KMS-11 (cell line): ENCODE measurements at regions not wholly inside any gene's neighbourhood (a gene's known extent, or its start where the extent isn't known, plus 50 kb on each side); places are given as distances from the start of the nearest gene placed in this dataset.

Experiments
- H2AFZ ChIP-seq: fragments of 200-600 bp; sonication (generic); 2 replicates; pipeline ENCODE4 v1.6.1; 2016; ENCODE audit warnings: antibody characterized with exemption, mixed run types, low read depth
- H3K27ac ChIP-seq: fragments of 200-600 bp; sonication (generic); 2 replicates; pipeline ENCODE4 v1.6.1; 2016; ENCODE audit warnings: mild to moderate bottlenecking, mixed run types
- H3K27me3 ChIP-seq: fragments of 200-600 bp; sonication (generic); 2 replicates; pipeline ENCODE4 v1.6.1; 2017; ENCODE audit warnings: mild to moderate bottlenecking, low read depth, mixed run types, moderate library complexity; ENCODE audit not compliant: insufficient read depth
- H3K36me3 ChIP-seq: fragments of 200-600 bp; sonication (generic); 2 replicates; pipeline ENCODE4 v1.6.1; 2017; ENCODE audit warnings: mild to moderate bottlenecking, mixed run types; ENCODE audit not compliant: insufficient read depth
- H3K4me1 ChIP-seq: fragments of 200-600 bp; sonication (generic); 2 replicates; pipeline ENCODE4 v1.6.1; 2016; ENCODE audit warnings: mild to moderate bottlenecking, low read depth, mixed run types; ENCODE audit not compliant: poor library complexity, severe bottlenecking
- H3K4me2 ChIP-seq: fragments of 200-600 bp; sonication (generic); 2 replicates; pipeline ENCODE4 v1.7.0; 2016; ENCODE audit warnings: mild to moderate bottlenecking, mixed run types
- H3K4me3 ChIP-seq: fragments of 200-600 bp; sonication (generic); IDR thresholded peaks from 2 replicates; pipeline ENCODE4 v1.6.1; 2017; ENCODE audit warnings: low read depth, low read length, mixed read lengths; ENCODE audit not compliant: insufficient read depth
- H3K79me2 ChIP-seq: fragments of 200-600 bp; sonication (generic); 2 replicates; pipeline ENCODE4 v1.6.1; 2016; ENCODE audit warnings: low read depth, mixed run types; ENCODE audit not compliant: insufficient read depth
- H3K9ac ChIP-seq: fragments of 200-600 bp; sonication (generic); 2 replicates; pipeline ENCODE4 v1.6.1; 2016; ENCODE audit warnings: mild to moderate bottlenecking, mixed run types
- H4K20me1 ChIP-seq: fragments of 200-600 bp; sonication (generic); 2 replicates; pipeline ENCODE4 v1.6.1; 2016; ENCODE audit warnings: mild to moderate bottlenecking, mixed run types; ENCODE audit not compliant: insufficient read depth
- CTCF ChIP-seq: fragments of 200-600 bp; sonication (generic); conservative IDR thresholded peaks from 2 replicates; pipeline ENCODE4 v1.6.1; 2017; ENCODE audit warnings: low read depth, mild to moderate bottlenecking, antibody characterized with exemption, low read length, moderate library complexity, mixed read lengths

- Histone ChIP-seq H3K27me3 (no peaks in the 10 kb centered on the region), H4K20me1 (no peaks in the 10 kb centered on the region), H3K9ac (no peak overlapping the region), H3K36me3 (no peaks in the 10 kb centered on the region), H3K4me3 (no peak overlapping the region), H3K4me1 (peaks cover 3% of the 10 kb centered on the region), H3K79me2 (no peaks in the 10 kb centered on the region), H3K27ac (no peak overlapping the region), H3K4me2 (no peak overlapping the region), H2AFZ (0 out of 2 replicates have a peak overlapping the region, but pooled peaks have one; percentile 14)
- peak; percentile 55 for TF ChIP-seq CTCF
Observed at GRCh38 chr2:187842978-187843847, 289.0 kb upstream of the TFPI start.

GRCh38 chr2:187847245-187848208 lies 293.3 kb upstream of the TFPI start:
- Histone ChIP-seq H3K4me3 (no peak overlapping the region), H3K27ac (no peak overlapping the region), H2AFZ (no peak overlapping the region), H3K27me3 (no peaks in the 10 kb centered on the region), H4K20me1 (no peaks in the 10 kb centered on the region), H3K79me2 (no peaks in the 10 kb centered on the region), H3K9ac (no peak overlapping the region), H3K4me2 (no peak overlapping the region), H3K36me3 (no peaks in the 10 kb centered on the region), H3K4me1 (peaks cover 10% of the 10 kb centered on the region)
- TF ChIP-seq CTCF: no peak

GRCh38 chr2:187851955-187852561 lies 297.8 kb upstream of the TFPI start:
- H3K4me2 ChIP-seq: no peak overlapping the region
- no peak overlapping the region for H3K27ac ChIP-seq
- no peaks in the 10 kb centered on the region for H3K79me2 ChIP-seq
- no peaks in the 10 kb centered on the region for H3K27me3 ChIP-seq
- no peak overlapping the region for H2AFZ ChIP-seq
- H4K20me1 ChIP-seq: no peaks in the 10 kb centered on the region
- H3K36me3 ChIP-seq: no peaks in the 10 kb centered on the region
- no peak overlapping the region for H3K4me3 ChIP-seq
- H3K4me1 ChIP-seq: peaks cover 7% of the 10 kb centered on the region
- TF ChIP-seq CTCF: no peak
- H3K9ac ChIP-seq: no peak overlapping the region

GRCh38 chr2:187853381-187853791 lies 299.2 kb upstream of the TFPI start:
- no peak overlapping the region for H3K4me2 ChIP-seq
- H4K20me1 ChIP-seq: no peaks in the 10 kb centered on the region
- no peaks in the 10 kb centered on the region for H3K27me3 ChIP-seq
- no peak overlapping the region for H3K9ac ChIP-seq
- no peak overlapping the region for H3K27ac ChIP-seq
- H3K4me3 ChIP-seq: no peak overlapping the region
- H2AFZ ChIP-seq: no peak overlapping the region
- H3K79me2 ChIP-seq: no peaks in the 10 kb centered on the region
- TF ChIP-seq CTCF: no peak
- H3K36me3 ChIP-seq: no peaks in the 10 kb centered on the region
- H3K4me1 ChIP-seq: peaks cover 7% of the 10 kb centered on the region
